ENCODE measurements at regions not wholly inside any gene's neighbourhood (a gene's known extent, or its start where the extent isn't known, plus 50 kb on each side); places are given as distances from the start of the nearest gene placed in this dataset.

- Histone ChIP-seq H3K36me3 (ENCODE audit: control insufficient read depth in 2 of 2, insufficient read depth in 2 of 2, low read length in 1 of 2) (no peaks in the 10 kb centered on the region), H3K4me1 (ENCODE audit: control insufficient read depth in 2 of 2, insufficient read depth in 2 of 2, low read length in 1 of 2) (no peaks in the 10 kb centered on the region), H3K9me3 (ENCODE audit: control insufficient read depth in 2 of 2, insufficient read depth in 1 of 2, low read depth in 1 of 2, low read length in 1 of 2) (no peaks in the 10 kb centered on the region), H3K27me3 (ENCODE audit: control insufficient read depth in 1 of 2, insufficient read depth in 2 of 2, low read length in 2 of 2) (no peaks in the 10 kb centered on the region), H3K27ac (ENCODE audit: low read depth in 2 of 2, low read length in 1 of 2) (no peak overlapping the region), H3K4me3 (ENCODE audit: low read depth in 1 of 2, low read length in 2 of 2) (no peak overlapping the region)
- 86 to 91% methylated on average over 2 of the region's 2 CpGs for WGBS, 2 donors
Observed at GRCh38 chr5:39946356-39947045, 521.7 kb upstream of the DAB2 start.

DNA sequence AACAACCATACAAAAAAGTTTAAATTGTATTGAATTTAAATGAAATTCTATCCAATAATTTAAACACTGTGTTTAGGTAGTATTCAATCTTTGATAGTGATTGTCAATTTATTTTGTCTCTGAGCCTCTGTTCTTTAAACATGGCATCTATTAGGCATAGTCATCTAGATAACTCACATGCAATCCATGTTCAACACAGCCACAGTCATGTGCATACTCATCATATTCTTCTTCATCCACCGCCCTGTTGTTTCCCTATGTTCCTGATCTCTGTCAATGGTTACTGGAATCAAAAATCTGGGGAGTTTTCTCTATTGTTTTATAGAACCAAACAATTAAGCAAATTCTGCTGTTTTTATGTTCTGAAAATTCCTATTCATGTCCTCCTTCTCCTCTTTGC, 521.1 kb upstream of the DAB2 start:
- no peak overlapping the region for H3K4me3 ChIP-seq (ENCODE audit: low read depth in 1 of 2, low read length in 2 of 2)
- no peaks in the 10 kb centered on the region for H3K4me1 ChIP-seq (ENCODE audit: control insufficient read depth in 2 of 2, insufficient read depth in 2 of 2, low read length in 1 of 2)
- H3K27ac ChIP-seq (ENCODE audit: low read depth in 2 of 2, low read length in 1 of 2): no peak overlapping the region
- H3K9me3 ChIP-seq (ENCODE audit: control insufficient read depth in 2 of 2, insufficient read depth in 1 of 2, low read depth in 1 of 2, low read length in 1 of 2): no peaks in the 10 kb centered on the region
- no peaks in the 10 kb centered on the region for H3K36me3 ChIP-seq (ENCODE audit: control insufficient read depth in 2 of 2, insufficient read depth in 2 of 2, low read length in 1 of 2)
- H3K27me3 ChIP-seq (ENCODE audit: control insufficient read depth in 1 of 2, insufficient read depth in 2 of 2, low read length in 2 of 2): no peaks in the 10 kb centered on the region
- whole genome bisulfite sequencing, 2 donors: 95 to 100% methylated on average over 1 of the region's 1 CpG

DNA sequence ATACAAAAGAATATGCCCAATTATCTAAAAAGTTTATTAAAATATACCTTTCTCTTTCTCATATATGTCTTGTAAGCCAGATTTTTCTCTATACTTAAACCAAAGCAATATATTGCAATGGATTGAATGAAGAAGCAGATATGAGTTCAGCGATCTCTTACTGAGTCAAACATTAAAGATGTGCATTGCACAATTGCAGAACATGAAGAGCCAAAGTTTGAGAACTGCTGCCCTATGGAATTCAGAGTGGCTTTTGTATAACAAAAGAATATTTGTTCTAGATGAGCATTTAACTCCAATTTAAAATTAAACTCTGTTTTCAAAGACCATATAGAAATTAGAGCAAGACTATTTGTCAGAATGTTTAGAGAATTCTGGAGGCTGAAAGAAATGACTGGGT, 519.0 kb upstream of the DAB2 start:
- 85 to 98% methylated on average over 1 of the region's 1 CpG for WGBS, 2 donors
- no peak overlapping the region for H3K27ac ChIP-seq (ENCODE audit: low read depth in 2 of 2, low read length in 1 of 2)
- H3K9me3 ChIP-seq (ENCODE audit: control insufficient read depth in 2 of 2, insufficient read depth in 1 of 2, low read depth in 1 of 2, low read length in 1 of 2): no peaks in the 10 kb centered on the region
- no peaks in the 10 kb centered on the region for H3K4me1 ChIP-seq (ENCODE audit: control insufficient read depth in 2 of 2, insufficient read depth in 2 of 2, low read length in 1 of 2)
- no peaks in the 10 kb centered on the region for H3K27me3 ChIP-seq (ENCODE audit: control insufficient read depth in 1 of 2, insufficient read depth in 2 of 2, low read length in 2 of 2)
- no peak overlapping the region for H3K4me3 ChIP-seq (ENCODE audit: low read depth in 1 of 2, low read length in 2 of 2)
- H3K36me3 ChIP-seq (ENCODE audit: control insufficient read depth in 2 of 2, insufficient read depth in 2 of 2, low read length in 1 of 2): no peaks in the 10 kb centered on the region

- WGBS, 2 donors: 77 to 82% methylated on average over 1 of the region's 1 CpG
- Histone ChIP-seq H3K27ac (ENCODE audit: low read depth in 2 of 2, low read length in 1 of 2) (no peak overlapping the region), H3K27me3 (ENCODE audit: control insufficient read depth in 1 of 2, insufficient read depth in 2 of 2, low read length in 2 of 2) (no peaks in the 10 kb centered on the region), H3K36me3 (ENCODE audit: control insufficient read depth in 2 of 2, insufficient read depth in 2 of 2, low read length in 1 of 2) (no peaks in the 10 kb centered on the region), H3K4me3 (ENCODE audit: low read depth in 1 of 2, low read length in 2 of 2) (no peak overlapping the region), H3K9me3 (ENCODE audit: control insufficient read depth in 2 of 2, insufficient read depth in 1 of 2, low read depth in 1 of 2, low read length in 1 of 2) (peaks cover 0 to 3% of the 10 kb centered on the region in 2 donors), H3K4me1 (ENCODE audit: control insufficient read depth in 2 of 2, insufficient read depth in 2 of 2, low read length in 1 of 2) (no peaks in the 10 kb centered on the region)
Observed at GRCh38 chr5:39942606-39943005, 517.8 kb upstream of the DAB2 start.

DNA sequence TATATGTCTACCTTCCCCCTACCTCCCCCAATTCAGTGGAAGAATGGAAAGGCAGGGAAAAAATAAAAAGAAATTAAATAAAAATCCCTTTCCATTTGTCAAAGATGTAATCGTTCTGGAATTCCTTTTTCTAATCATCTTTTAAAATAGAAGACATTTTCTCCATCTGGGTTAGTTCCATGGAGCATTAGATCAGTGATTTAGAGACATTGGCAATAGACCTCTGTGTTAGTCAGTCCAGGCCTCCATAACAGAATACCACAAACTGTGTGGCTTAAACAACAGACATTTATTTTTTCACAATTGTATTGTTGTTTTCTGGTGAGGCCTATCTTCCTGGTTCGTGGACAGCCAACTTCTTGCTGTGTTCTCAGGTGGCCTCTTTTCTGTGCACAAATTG, 516.6 kb upstream of the DAB2 start:
- Histone ChIP-seq H3K27ac (ENCODE audit: low read depth in 2 of 2, low read length in 1 of 2) (no peak overlapping the region), H3K9me3 (ENCODE audit: control insufficient read depth in 2 of 2, insufficient read depth in 1 of 2, low read depth in 1 of 2, low read length in 1 of 2) (peaks cover 0 to 3% of the 10 kb centered on the region in 2 donors), H3K4me3 (ENCODE audit: low read depth in 1 of 2, low read length in 2 of 2) (no peak overlapping the region), H3K27me3 (ENCODE audit: control insufficient read depth in 1 of 2, insufficient read depth in 2 of 2, low read length in 2 of 2) (no peaks in the 10 kb centered on the region), H3K4me1 (ENCODE audit: control insufficient read depth in 2 of 2, insufficient read depth in 2 of 2, low read length in 1 of 2) (no peaks in the 10 kb centered on the region), H3K36me3 (ENCODE audit: control insufficient read depth in 2 of 2, insufficient read depth in 2 of 2, low read length in 1 of 2) (no peaks in the 10 kb centered on the region)
- 59 to 68% methylated on average over 2 of the region's 2 CpGs for WGBS, 2 donors

DNA sequence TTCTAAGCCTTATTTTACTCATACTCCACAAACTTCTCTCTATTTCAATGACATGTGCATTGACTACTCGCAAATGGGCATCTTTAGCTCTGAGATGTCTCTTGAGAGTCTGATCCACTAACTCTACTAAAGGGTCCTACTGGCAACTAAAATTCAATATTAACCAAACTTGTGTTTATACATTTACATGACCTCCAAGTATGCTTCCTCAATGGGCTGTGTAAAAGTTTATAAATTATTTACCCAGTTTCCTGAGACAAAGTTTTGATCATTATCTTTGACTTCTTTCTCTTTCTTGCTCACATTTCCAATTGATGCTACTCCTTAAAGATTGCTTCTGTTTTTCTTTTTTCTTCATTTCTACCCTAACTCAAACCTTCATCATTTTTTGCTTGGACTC, 510.1 kb upstream of the DAB2 start:
- H3K4me3 ChIP-seq (ENCODE audit: low read depth in 1 of 2, low read length in 2 of 2): no peak overlapping the region
- no peaks in the 10 kb centered on the region for H3K27me3 ChIP-seq (ENCODE audit: control insufficient read depth in 1 of 2, insufficient read depth in 2 of 2, low read length in 2 of 2)
- peaks cover 0 to 3% of the 10 kb centered on the region in 2 donors for H3K9me3 ChIP-seq (ENCODE audit: control insufficient read depth in 2 of 2, insufficient read depth in 1 of 2, low read depth in 1 of 2, low read length in 1 of 2)
- no peaks in the 10 kb centered on the region for H3K4me1 ChIP-seq (ENCODE audit: control insufficient read depth in 2 of 2, insufficient read depth in 2 of 2, low read length in 1 of 2)
- 93 to 94% methylated on average over 1 of the region's 1 CpG for WGBS, 2 donors
- no peaks in the 10 kb centered on the region for H3K36me3 ChIP-seq (ENCODE audit: control insufficient read depth in 2 of 2, insufficient read depth in 2 of 2, low read length in 1 of 2)
- no peak overlapping the region for H3K27ac ChIP-seq (ENCODE audit: low read depth in 2 of 2, low read length in 1 of 2)

DNA sequence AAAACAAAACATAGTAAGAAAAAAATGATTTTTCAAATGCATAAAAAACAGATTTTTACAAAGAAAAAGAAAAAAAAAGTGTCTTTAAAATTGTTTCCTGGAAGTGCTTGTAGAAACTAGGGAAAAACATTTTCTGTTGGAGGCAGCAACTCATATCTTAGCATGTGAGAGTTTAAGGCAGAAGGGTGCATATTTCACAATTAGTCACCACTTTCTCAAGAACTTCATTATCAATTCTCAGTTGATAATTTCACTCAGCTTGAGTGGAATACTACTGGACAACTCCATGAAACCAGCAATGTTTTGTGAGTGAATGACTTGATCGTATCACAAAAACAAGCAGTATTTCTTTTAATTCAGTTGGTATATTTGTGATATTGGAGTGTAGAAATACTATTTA, 508.3 kb upstream of the DAB2 start:
- Histone ChIP-seq H3K9me3 (ENCODE audit: control insufficient read depth in 2 of 2, insufficient read depth in 1 of 2, low read depth in 1 of 2, low read length in 1 of 2) (no peaks in the 10 kb centered on the region), H3K27me3 (ENCODE audit: control insufficient read depth in 1 of 2, insufficient read depth in 2 of 2, low read length in 2 of 2) (no peaks in the 10 kb centered on the region), H3K36me3 (ENCODE audit: control insufficient read depth in 2 of 2, insufficient read depth in 2 of 2, low read length in 1 of 2) (no peaks in the 10 kb centered on the region), H3K4me3 (ENCODE audit: low read depth in 1 of 2, low read length in 2 of 2) (no peak overlapping the region), H3K4me1 (ENCODE audit: control insufficient read depth in 2 of 2, insufficient read depth in 2 of 2, low read length in 1 of 2) (no peaks in the 10 kb centered on the region), H3K27ac (ENCODE audit: low read depth in 2 of 2, low read length in 1 of 2) (no peak overlapping the region)
- WGBS, 2 donors: 92 to 94% methylated on average over 1 of the region's 1 CpG

DNA sequence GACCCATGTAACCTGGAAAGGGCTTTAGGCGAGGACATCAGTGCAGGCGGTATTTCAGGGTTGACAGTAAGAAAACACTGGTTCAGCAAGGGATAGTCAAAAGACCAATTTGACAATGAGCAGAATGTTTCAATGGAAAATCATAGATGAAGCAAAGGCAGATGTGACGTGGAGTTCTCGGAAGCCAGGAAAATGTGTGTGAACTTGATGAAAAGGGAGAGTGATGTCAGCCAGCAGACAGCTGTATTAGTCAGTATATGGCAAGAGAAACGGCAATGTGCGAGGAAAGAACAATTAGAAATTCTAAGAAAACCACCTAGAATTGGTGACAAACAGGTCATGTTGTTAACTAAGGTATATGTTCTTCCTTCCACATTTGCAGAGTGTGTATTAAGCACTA, 503.9 kb upstream of the DAB2 start:
- Histone ChIP-seq H3K27ac (ENCODE audit: low read depth in 2 of 2, low read length in 1 of 2) (no peak overlapping the region), H3K27me3 (ENCODE audit: control insufficient read depth in 1 of 2, insufficient read depth in 2 of 2, low read length in 2 of 2) (no peaks in the 10 kb centered on the region), H3K9me3 (ENCODE audit: control insufficient read depth in 2 of 2, insufficient read depth in 1 of 2, low read depth in 1 of 2, low read length in 1 of 2) (no peaks in the 10 kb centered on the region), H3K4me3 (ENCODE audit: low read depth in 1 of 2, low read length in 2 of 2) (no peak overlapping the region), H3K4me1 (ENCODE audit: control insufficient read depth in 2 of 2, insufficient read depth in 2 of 2, low read length in 1 of 2) (no peaks in the 10 kb centered on the region), H3K36me3 (ENCODE audit: control insufficient read depth in 2 of 2, insufficient read depth in 2 of 2, low read length in 1 of 2) (no peaks in the 10 kb centered on the region)
- 78 to 92% methylated on average over 6 of the region's 6 CpGs for WGBS, 2 donors

DNA sequence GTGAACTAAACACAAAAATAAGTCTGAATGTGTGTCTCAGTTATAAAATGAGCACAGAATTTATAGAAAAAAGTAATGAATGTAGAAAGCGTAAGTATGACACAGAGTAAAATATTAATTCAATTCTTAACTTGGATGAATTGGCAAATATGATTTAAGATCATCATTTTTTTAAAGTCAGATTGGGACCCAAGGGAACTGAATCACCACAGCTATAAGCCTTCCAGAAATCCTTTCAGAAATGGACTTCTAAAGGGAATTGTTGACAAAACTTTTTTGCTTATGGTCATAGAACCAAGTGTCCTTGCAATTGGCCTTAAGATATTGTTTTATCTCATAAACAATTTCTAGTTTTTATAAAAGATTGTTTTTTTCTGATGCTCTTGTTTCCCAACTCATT, 495.1 kb upstream of the DAB2 start:
- Histone ChIP-seq H3K9me3 (ENCODE audit: control insufficient read depth in 2 of 2, insufficient read depth in 1 of 2, low read depth in 1 of 2, low read length in 1 of 2) (no peaks in the 10 kb centered on the region), H3K36me3 (ENCODE audit: control insufficient read depth in 2 of 2, insufficient read depth in 2 of 2, low read length in 1 of 2) (no peaks in the 10 kb centered on the region), H3K4me3 (ENCODE audit: low read depth in 1 of 2, low read length in 2 of 2) (no peak overlapping the region), H3K27ac (ENCODE audit: low read depth in 2 of 2, low read length in 1 of 2) (no peak overlapping the region), H3K4me1 (ENCODE audit: control insufficient read depth in 2 of 2, insufficient read depth in 2 of 2, low read length in 1 of 2) (no peaks in the 10 kb centered on the region), H3K27me3 (ENCODE audit: control insufficient read depth in 1 of 2, insufficient read depth in 2 of 2, low read length in 2 of 2) (no peaks in the 10 kb centered on the region)
- 85 to 96% methylated on average over 1 of the region's 1 CpG for WGBS, 2 donors

GRCh38 chr5:39912906-39913305, 488.1 kb upstream of the DAB2 start:
- Histone ChIP-seq H3K4me3 (ENCODE audit: low read depth in 1 of 2, low read length in 2 of 2) (no peak overlapping the region), H3K36me3 (ENCODE audit: control insufficient read depth in 2 of 2, insufficient read depth in 2 of 2, low read length in 1 of 2) (no peaks in the 10 kb centered on the region), H3K4me1 (ENCODE audit: control insufficient read depth in 2 of 2, insufficient read depth in 2 of 2, low read length in 1 of 2) (no peaks in the 10 kb centered on the region), H3K27me3 (ENCODE audit: control insufficient read depth in 1 of 2, insufficient read depth in 2 of 2, low read length in 2 of 2) (peaks cover 0 to under 1% of the 10 kb centered on the region in 2 donors), H3K27ac (ENCODE audit: low read depth in 2 of 2, low read length in 1 of 2) (no peak overlapping the region), H3K9me3 (ENCODE audit: control insufficient read depth in 2 of 2, insufficient read depth in 1 of 2, low read depth in 1 of 2, low read length in 1 of 2) (no peaks in the 10 kb centered on the region)

Data from esophagus (tissue), 2 donors.